ENCODE measurements at regions not wholly inside any gene's neighbourhood (a gene's known extent, or its start where the extent isn't known, plus 50 kb on each side); places are given as distances from the start of the nearest gene placed in this dataset.

- TF ChIP-seq JUND (IDR thresholded peaks at IDR 0.05) (no peak), POLR2A (IDR thresholded peaks at IDR 0.05; ENCODE audit: borderline replicate concordance, extremely low read depth, insufficient read depth, insufficient read length) (no peak), RAD21 (IDR thresholded peaks at IDR 0.05; ENCODE audit: low read depth) (no peak), SRF (IDR thresholded peaks at IDR 0.05; ENCODE audit: low read depth) (no peak), CTCF (IDR thresholded peaks at IDR 0.05 in 2 of 3, conservative IDR thresholded peaks at IDR 0.05 in 1 of 3; ENCODE audit: borderline replicate concordance in 1 of 3, insufficient read depth in 1 of 3, low read depth in 2 of 3, low read length in 2 of 3) (no peak), ZNF274 (IDR thresholded peaks at IDR 0.05; ENCODE audit: low read depth, low read length) (no peak), POLR2AphosphoS5 (IDR thresholded peaks at IDR 0.05; ENCODE audit: low read depth, low read length) (no peak), EGR1 (IDR thresholded peaks at IDR 0.05; ENCODE audit: low read depth) (no peak), EZH2 (IDR thresholded peaks at IDR 0.05) (no peak), TCF7L2 (IDR thresholded peaks at IDR 0.05; ENCODE audit: borderline replicate concordance, extremely low read depth, insufficient read depth, insufficient read length) (no peak)
Measured at GRCh38 chr3:146831659-146832058, 226.5 kb upstream of the PLSCR5 start.
